Muscle of arm (tissue), 1 donor: ENCODE measurements at regions not wholly inside any gene's neighbourhood (a gene's known extent, or its start where the extent isn't known, plus 50 kb on each side); places are given as distances from the start of the nearest gene placed in this dataset.

ENCODE experiments used
- DNase-seq: peaks from one replicate; pipeline ENCODE4 v3.0.0-alpha.2; 2013

DNA sequence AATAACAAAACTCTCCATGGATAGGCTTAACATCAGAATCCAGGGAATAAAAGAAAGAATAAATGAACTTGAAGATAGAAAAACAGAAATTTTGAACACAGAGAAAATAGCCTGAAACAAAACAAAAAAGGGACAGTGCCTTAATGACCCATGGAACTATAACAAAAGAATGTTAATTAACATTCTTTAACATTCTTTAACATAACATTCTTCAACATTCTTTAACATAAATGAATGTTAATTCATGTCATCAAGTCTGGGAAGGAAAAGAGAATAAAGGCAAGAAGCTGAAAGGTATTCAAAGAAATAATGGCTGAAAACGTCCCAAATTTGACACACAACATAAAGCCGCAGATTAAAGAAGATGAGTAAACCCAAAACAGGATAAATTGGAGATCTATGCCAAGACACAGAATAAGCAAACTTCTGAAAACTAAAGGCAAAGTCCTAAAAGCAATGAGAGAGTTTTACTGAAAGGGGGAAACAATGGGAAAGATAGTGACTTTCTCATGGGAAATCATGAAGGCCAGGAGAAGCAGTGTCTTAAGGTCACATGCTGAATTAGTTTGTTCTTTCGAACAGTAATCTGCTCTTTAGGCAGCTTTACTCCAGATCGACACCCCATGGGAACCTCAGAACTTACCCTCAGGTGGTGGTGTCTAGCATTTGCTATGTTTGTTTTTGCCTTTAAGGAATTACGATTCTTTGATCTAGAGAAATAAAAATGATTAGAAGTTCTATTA, 483.0 kb downstream of the KDM4C start:
- DNase-seq = no peak

DNA sequence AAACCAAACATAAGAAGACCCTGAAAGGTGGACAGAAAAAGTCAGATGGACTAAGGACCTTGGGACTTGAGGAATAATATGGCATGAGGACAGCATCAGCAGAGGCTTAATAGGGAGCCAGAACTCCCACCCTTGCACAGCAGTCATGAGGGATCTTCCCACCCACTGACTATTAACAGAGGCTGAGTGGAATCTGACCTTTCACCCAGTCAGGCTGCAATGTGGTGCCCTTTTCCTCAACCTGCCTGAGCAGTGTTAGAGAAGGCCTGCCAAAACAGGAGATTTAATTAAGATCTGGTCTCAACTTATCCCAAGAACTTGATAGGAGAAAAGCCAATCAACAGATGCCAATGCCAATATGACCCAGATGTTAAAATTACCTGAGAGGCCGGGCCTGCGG, 481.9 kb downstream of the KDM4C start:
- no peak for DNase-seq

DNA sequence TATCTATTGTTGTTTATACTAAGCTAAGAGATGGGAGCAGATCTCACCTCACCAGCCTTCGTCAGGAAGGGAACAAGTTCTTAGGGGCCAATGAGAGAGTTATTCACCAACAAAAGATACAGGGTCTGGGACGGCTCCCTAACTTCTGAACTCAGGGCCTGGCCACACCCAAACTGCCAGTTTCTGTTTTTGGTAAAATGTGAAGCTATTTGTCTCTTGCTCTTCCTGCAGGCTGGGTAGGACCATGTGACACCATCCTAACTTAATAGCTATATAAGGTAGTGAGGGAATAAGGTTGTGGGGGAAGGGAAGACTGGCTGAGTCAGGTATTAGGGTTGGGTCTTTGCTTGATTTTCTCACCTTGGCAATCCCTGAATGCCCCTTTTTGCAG, 480.5 kb downstream of the KDM4C start:
- DNase-seq = no peak

DNA sequence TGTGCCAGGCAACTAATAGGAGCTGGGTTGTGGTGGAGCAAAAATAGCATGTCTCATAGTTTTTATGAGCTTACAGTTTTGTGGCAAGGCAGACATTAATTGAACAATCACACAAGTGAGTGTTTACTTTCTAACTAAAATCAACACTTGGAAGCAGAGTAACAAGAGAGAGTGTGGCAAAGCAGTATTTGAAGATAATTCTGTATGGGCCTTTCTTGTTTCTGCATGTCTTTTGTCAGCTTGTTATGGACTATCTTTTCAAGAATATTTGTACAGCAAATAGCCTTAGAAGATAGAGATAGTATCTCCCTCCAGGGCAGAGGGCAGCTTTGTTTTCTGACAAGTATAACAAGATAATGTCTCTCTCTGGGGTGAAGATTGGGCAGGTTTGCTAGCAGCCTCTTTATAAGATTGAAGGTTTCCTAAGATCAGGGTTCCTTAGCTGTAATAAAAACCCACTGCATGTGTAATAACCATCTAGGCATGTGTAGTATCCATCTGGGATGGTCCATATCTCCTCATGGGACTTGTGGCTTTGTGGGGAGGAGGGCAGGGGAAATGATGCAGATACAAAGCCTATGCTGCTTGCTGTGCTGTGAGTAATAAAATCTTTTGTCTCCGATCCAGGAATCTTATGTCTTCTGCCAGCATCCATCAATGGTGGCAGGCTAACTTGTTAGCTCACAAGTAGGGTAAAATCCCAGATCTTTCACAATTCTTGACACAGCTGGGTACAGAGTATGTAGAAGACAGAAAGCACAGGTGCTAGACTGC, 479.9 kb downstream of the KDM4C start:
- DNase-seq = no peak

DNA sequence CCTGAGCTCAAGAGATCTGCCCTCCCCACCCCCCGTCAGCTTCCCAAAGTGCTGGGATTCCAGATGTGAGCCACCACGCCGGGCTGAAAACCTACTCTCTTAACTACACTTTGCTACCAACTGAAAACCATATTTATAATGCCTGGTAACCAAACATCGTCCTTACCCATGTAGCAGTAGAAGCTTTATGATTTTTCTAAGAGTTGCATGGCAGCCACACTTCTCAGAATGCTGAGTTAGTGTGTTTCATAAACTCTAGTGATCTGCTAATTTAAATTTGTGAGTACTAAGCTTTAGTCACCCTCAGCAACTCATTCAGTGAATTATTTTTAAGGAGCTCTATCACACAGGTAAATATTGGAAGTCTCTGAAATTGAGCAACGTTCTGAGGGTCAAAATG, 478.4 kb downstream of the KDM4C start:
- DNase-seq = no peak

DNA sequence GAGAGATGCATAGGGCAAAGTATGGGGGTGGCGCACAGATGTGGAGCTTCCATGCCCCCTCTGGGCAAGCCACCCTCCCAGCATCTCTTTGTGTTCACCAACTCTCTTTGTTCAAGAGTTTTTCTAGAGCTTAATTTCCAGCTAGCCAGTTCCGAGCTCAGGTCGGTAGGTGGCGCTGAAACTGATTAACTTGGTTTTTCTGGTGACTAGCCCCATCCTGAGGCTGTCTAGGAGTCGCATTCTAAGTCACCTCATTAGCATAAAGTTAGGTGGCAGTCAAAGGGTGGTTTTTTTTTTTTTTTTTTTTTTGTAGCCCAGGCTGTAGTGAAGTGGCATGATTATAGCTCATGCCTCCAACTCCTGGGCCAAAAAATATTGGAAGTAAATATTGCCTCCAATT, 476.4 kb downstream of the KDM4C start:
- no peak for DNase-seq

DNA sequence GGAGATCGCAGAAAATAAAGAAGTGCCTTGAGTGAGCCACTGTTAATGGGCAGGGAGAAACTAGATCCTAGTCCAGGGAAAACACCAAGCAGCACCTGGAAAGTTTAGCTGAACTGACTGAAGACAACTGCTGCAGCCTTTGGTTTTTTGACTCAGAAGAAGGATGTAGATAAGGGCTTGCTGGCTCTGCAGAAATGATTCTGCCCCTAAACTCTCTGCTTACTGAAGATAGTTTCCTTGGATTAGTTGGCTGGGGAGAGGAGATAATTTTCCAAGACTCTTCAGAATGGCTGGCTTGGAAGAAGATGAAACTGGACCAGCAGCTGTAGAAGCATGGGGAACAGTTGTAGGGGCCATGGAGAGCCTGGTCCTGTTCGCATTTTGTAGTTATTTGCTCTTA, 471.8 kb downstream of the KDM4C start:
- no peak for DNase-seq

DNA sequence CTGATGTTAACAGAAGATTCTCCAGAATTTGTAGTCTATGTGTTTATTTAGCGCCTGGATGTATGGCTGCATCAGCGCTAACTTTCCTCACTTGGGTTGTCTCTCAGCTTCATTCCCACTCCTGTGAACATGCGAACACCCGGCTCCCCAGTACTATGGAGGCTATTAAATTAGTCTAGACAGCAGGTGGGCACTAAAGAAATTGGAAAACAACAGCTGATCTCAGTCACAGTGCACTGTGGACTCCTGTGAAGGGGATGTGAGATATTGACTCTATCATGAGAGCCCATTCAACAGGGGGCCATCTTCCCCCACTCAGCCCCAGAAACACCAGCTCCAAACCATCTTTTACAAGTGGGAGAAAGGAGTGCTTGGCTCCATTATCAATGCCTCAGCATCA, 471.0 kb downstream of the KDM4C start:
- DNase-seq = no peak

DNA sequence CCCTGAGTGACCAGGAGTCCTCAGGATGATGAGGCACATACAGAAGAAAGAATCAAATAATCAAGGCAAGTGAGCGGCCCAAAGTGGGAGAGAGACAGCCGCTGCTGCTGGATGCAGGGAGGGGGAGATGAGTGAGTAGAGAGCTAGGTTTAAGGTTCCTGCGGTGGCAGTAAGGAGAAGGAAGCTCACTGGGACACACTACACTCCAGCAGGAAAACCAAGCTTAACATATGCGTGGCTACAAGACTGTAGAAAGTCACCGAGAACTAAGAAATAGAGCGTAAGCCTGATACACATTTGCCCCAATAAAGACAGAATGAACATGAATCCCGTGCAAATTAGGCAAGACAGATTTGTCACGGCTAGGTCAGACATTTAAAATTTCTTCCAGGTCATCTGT, 470.2 kb downstream of the KDM4C start:
- no peak for DNase-seq

DNA sequence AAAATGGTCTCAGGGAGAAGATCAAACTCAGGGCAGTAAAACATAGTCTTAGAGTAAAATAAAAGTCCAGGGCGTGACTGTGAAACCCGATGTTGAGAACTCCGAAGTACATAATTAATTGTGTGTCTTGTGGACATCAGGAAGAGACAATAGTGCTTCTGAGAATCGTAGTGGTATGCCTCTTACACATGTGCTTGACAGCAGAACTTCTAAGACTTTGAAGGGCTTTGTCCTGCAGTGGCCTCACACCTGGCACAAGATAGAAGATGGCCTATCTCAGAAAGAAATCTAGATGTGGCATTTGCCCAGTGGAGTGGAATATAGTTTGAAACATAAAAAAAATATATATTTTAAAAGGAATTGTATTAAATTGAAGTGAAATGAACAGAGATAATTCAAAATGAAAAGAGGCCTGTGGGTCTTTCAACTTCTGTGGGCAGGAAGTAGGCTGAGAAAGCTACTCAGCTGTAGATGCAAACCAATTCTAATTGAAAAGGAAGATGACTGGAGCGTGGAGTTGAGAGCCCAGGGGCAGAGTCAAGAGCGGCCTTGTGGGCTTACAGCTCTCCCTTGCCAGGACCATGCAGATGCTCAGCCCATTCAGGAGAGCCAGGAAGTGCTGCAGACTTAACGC, 468.4 kb downstream of the KDM4C start:
- DNase-seq = no peak
